Liver (tissue), 8 donors: ENCODE measurements at regions not wholly inside any gene's neighbourhood (a gene's known extent, or its start where the extent isn't known, plus 50 kb on each side); places are given as distances from the start of the nearest gene placed in this dataset.

ENCODE experiments used
- DNase-seq: peaks from one replicate; pipeline ENCODE4 v3.0.0-alpha.2; 2017; ENCODE audit warnings: low spot score
- H3K27ac ChIP-seq, 2 donors: one replicate each; pipeline ENCODE4 v1.7.0; 2013; ENCODE audit warnings: inconsistent platforms in 2 of 2, low read length in 2 of 2, control low read depth in 1 of 2, low read depth in 1 of 2, mild to moderate bottlenecking in 1 of 2
- H3K27me3 ChIP-seq, 4 donors: one replicate each; pipeline versions ENCODE4 v1.6.1 to v1.7.0; 2013; ENCODE audit warnings: low read length in 3 of 4, inconsistent platforms in 1 of 4, mild to moderate bottlenecking in 1 of 4, moderate library complexity in 1 of 4; ENCODE audit not compliant: control insufficient read depth in 4 of 4, insufficient read depth in 4 of 4
- H3K36me3 ChIP-seq, 4 donors: one replicate each; pipeline versions ENCODE4 v1.6.1 to v1.7.0; 2013; ENCODE audit warnings: low read length in 3 of 4, mild to moderate bottlenecking in 3 of 4, low read depth in 1 of 4, moderate library complexity in 1 of 4; ENCODE audit not compliant: control insufficient read depth in 4 of 4, insufficient read depth in 3 of 4
- H3K4me1 ChIP-seq, 4 donors: one replicate each; pipeline versions ENCODE4 v1.6.1 to v1.7.0; 2013; ENCODE audit warnings: low read length in 3 of 4, mild to moderate bottlenecking in 3 of 4, moderate library complexity in 1 of 4; ENCODE audit not compliant: control insufficient read depth in 4 of 4, insufficient read depth in 4 of 4
- H3K4me3 ChIP-seq, 3 donors: one replicate each; pipeline versions ENCODE4 v1.6.1 to v1.7.0; 2013; ENCODE audit warnings: low read length in 3 of 3, control low read depth in 1 of 3, low read depth in 1 of 3, mild to moderate bottlenecking in 1 of 3
- H3K9ac ChIP-seq, 2 donors: one replicate each; pipeline ENCODE4 v1.7.0; 2013; ENCODE audit warnings: low read length in 2 of 2, mild to moderate bottlenecking in 2 of 2, moderate library complexity in 2 of 2, control low read depth in 1 of 2, low read depth in 1 of 2
- H3K9me3 ChIP-seq, 4 donors: one replicate each; pipeline versions ENCODE4 v1.6.1 to v1.7.0; 2013; ENCODE audit warnings: low read length in 3 of 4; ENCODE audit not compliant: control insufficient read depth in 4 of 4
- CTCF ChIP-seq: fragments of 150-350 bp; IDR thresholded peaks from 2 replicates; pipeline ENCODE4 v1.5.1; 2017; ENCODE audit warnings: improper control_type of control experiment, low read depth, low read length; ENCODE audit not compliant: missing input control
- EGR1 ChIP-seq, 2 donors: IDR thresholded peaks; 2 replicates each; pipeline ENCODE4 v1.6.1; 2016 to 2018; ENCODE audit warnings: antibody characterized with exemption in 2 of 2, low read depth in 2 of 2
- FOXA1 ChIP-seq: IDR thresholded peaks from 2 replicates; pipeline ENCODE4 v1.6.1; 2016; ENCODE audit warnings: antibody characterized with exemption
- FOXA2 ChIP-seq: IDR thresholded peaks from 2 replicates; pipeline ENCODE4 v1.6.1; 2016; ENCODE audit warnings: antibody characterized with exemption
- HNF4A ChIP-seq, 2 donors: conservative IDR thresholded peaks; 2 replicates each; pipeline ENCODE4 v1.6.1; 2016; ENCODE audit warnings: antibody characterized with exemption in 2 of 2, mild to moderate bottlenecking in 2 of 2
- JUND ChIP-seq, 2 donors: IDR thresholded peaks; 2 replicates each; pipeline ENCODE4 v1.6.1; 2016; ENCODE audit warnings: antibody characterized with exemption in 2 of 2
- NR2F2 ChIP-seq: IDR thresholded peaks from 2 replicates; pipeline ENCODE4 v1.6.1; 2016; ENCODE audit warnings: antibody characterized with exemption
- RAD21 ChIP-seq, 2 donors: IDR thresholded peaks; 2 replicates each; pipeline ENCODE4 v1.6.1; 2016; ENCODE audit warnings: antibody characterized with exemption in 2 of 2, mild to moderate bottlenecking in 2 of 2
- RXRA ChIP-seq, 2 donors: IDR thresholded peaks; 2 replicates each; pipeline ENCODE4 v1.6.1; 2017 to 2018; ENCODE audit warnings: antibody characterized with exemption in 2 of 2, mild to moderate bottlenecking in 1 of 2
- SP1 ChIP-seq: IDR thresholded peaks from 2 replicates; pipeline ENCODE4 v1.6.1; 2018; ENCODE audit warnings: antibody characterized with exemption, mild to moderate bottlenecking
- TAF1 ChIP-seq: conservative IDR thresholded peaks from 2 replicates; pipeline ENCODE4 v1.6.1; 2016; ENCODE audit warnings: antibody characterized with exemption, mild to moderate bottlenecking
- YY1 ChIP-seq: IDR thresholded peaks from 2 replicates; pipeline ENCODE4 v1.6.1; 2016; ENCODE audit warnings: antibody characterized with exemption, mild to moderate bottlenecking
- WGBS: extraction: QIAGEN DNeasy Blood & Tissue Kit; methylation state at CpG from one replicate; pipeline ENCODE4 v1.1.7; 2013; 5-methylcytosine and 5-hydroxymethylcytosine counted together
- TF ChIP-seq, protein P1 (sequence below): IDR thresholded peaks from 2 replicates; pipeline ENCODE4 v1.6.1; 2016; ENCODE audit warnings: antibody characterized with exemption
- TF ChIP-seq, protein P2 (sequence below): IDR thresholded peaks from 2 replicates; pipeline ENCODE4 v1.6.1; 2016; ENCODE audit warnings: antibody characterized with exemption
- TF ChIP-seq, protein P3 (sequence below): IDR thresholded peaks from 2 replicates; pipeline ENCODE4 v1.6.1; 2016; ENCODE audit warnings: antibody characterized with exemption, mild to moderate bottlenecking
- TF ChIP-seq, protein P4 (sequence below): IDR thresholded peaks from 2 replicates; pipeline ENCODE4 v1.6.1; 2016; ENCODE audit warnings: antibody characterized with exemption
- donor health status: healthy.
- donor health status: healthy.
- donor health status: healthy.
- donor health status: healthy.
- donor health status: healthy.

GRCh38 chr2:12341215-12341614 is 375.5 kb upstream of the TRIB2 start:
- Histone ChIP-seq H3K9ac (no peak overlapping the region), H3K4me1 (no peaks in the 10 kb centered on the region), H3K27me3 (no peaks in the 10 kb centered on the region), H3K4me3 (no peak overlapping the region), H3K9me3 (no peaks in the 10 kb centered on the region), H3K27ac (no peak overlapping the region), H3K36me3 (no peaks in the 10 kb centered on the region)
- 92% methylated on average over 1 of the region's 1 CpG for WGBS
- TF ChIP-seq RXRA (IDR thresholded peaks at IDR 0.05) (no peak), HNF4A (conservative IDR thresholded peaks at IDR 0.05) (no peak), FOXA1 (no peak), RAD21 (IDR thresholded peaks at IDR 0.05) (no peak), YY1 (no peak), TAF1 (no peak), EGR1 (IDR thresholded peaks at IDR 0.05; ENCODE audit: low read depth in 2 of 2) (no peak), SP1 (no peak), NR2F2 (no peak), JUND (IDR thresholded peaks at IDR 0.05) (no peak)
- TF ChIP-seq, protein P1, sequence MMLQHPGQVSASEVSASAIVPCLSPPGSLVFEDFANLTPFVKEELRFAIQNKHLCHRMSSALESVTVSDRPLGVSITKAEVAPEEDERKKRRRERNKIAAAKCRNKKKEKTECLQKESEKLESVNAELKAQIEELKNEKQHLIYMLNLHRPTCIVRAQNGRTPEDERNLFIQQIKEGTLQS = no peak
- TF ChIP-seq, protein P2, sequence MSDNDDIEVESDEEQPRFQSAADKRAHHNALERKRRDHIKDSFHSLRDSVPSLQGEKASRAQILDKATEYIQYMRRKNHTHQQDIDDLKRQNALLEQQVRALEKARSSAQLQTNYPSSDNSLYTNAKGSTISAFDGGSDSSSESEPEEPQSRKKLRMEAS = no peak
- TF ChIP-seq, protein P3, sequence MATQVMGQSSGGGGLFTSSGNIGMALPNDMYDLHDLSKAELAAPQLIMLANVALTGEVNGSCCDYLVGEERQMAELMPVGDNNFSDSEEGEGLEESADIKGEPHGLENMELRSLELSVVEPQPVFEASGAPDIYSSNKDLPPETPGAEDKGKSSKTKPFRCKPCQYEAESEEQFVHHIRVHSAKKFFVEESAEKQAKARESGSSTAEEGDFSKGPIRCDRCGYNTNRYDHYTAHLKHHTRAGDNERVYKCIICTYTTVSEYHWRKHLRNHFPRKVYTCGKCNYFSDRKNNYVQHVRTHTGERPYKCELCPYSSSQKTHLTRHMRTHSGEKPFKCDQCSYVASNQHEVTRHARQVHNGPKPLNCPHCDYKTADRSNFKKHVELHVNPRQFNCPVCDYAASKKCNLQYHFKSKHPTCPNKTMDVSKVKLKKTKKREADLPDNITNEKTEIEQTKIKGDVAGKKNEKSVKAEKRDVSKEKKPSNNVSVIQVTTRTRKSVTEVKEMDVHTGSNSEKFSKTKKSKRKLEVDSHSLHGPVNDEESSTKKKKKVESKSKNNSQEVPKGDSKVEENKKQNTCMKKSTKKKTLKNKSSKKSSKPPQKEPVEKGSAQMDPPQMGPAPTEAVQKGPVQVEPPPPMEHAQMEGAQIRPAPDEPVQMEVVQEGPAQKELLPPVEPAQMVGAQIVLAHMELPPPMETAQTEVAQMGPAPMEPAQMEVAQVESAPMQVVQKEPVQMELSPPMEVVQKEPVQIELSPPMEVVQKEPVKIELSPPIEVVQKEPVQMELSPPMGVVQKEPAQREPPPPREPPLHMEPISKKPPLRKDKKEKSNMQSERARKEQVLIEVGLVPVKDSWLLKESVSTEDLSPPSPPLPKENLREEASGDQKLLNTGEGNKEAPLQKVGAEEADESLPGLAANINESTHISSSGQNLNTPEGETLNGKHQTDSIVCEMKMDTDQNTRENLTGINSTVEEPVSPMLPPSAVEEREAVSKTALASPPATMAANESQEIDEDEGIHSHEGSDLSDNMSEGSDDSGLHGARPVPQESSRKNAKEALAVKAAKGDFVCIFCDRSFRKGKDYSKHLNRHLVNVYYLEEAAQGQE = no peak
- no peak for DNase-seq

GRCh38 chr2:12341920-12342319 is 374.8 kb upstream of the TRIB2 start:
- H3K4me3 ChIP-seq = no peak overlapping the region
- H3K36me3 ChIP-seq = no peaks in the 10 kb centered on the region
- H3K4me1 ChIP-seq = no peaks in the 10 kb centered on the region
- WGBS = 89% methylated on average over 3 of the region's 3 CpGs
- no peak for TF ChIP-seq CTCF
- TF ChIP-seq, protein P3 = no peak
- TF ChIP-seq, protein P1 = no peak
- TF ChIP-seq, protein P4, sequence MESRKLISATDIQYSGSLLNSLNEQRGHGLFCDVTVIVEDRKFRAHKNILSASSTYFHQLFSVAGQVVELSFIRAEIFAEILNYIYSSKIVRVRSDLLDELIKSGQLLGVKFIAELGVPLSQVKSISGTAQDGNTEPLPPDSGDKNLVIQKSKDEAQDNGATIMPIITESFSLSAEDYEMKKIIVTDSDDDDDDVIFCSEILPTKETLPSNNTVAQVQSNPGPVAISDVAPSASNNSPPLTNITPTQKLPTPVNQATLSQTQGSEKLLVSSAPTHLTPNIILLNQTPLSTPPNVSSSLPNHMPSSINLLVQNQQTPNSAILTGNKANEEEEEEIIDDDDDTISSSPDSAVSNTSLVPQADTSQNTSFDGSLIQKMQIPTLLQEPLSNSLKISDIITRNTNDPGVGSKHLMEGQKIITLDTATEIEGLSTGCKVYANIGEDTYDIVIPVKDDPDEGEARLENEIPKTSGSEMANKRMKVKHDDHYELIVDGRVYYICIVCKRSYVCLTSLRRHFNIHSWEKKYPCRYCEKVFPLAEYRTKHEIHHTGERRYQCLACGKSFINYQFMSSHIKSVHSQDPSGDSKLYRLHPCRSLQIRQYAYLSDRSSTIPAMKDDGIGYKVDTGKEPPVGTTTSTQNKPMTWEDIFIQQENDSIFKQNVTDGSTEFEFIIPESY = no peak
- no peak for TF ChIP-seq YY1
- no peak for TF ChIP-seq RAD21 (IDR thresholded peaks at IDR 0.05)
- no peak for TF ChIP-seq RXRA (IDR thresholded peaks at IDR 0.05)
- TF ChIP-seq SP1 = no peak
- TF ChIP-seq FOXA2 = no peak
- H3K27ac ChIP-seq = no peak overlapping the region
- no peak overlapping the region for H3K9ac ChIP-seq
- no peak for DNase-seq
- no peaks in the 10 kb centered on the region for H3K27me3 ChIP-seq
- no peaks in the 10 kb centered on the region for H3K9me3 ChIP-seq
